ENCODE measurements at regions not wholly inside any gene's neighbourhood (a gene's known extent, or its start where the extent isn't known, plus 50 kb on each side); places are given as distances from the start of the nearest gene placed in this dataset.

- Histone ChIP-seq H3K9me3 (ENCODE audit: control insufficient read depth in 1 of 2, low read length in 2 of 2) (no peaks in the 10 kb centered on the region), H3K4me3 (ENCODE audit: low read depth in 1 of 2, low read length in 2 of 2) (no peak overlapping the region), H3K36me3 (ENCODE audit: control insufficient read depth in 1 of 2, insufficient read depth in 2 of 2, low read length in 2 of 2) (no peaks in the 10 kb centered on the region), H3K27me3 (ENCODE audit: low read depth, low read length) (no peaks in the 10 kb centered on the region), H3K27ac (ENCODE audit: low read length) (no peak overlapping the region), H3K4me1 (ENCODE audit: control insufficient read depth in 1 of 2, insufficient read depth in 2 of 2, low read length in 2 of 2) (peaks cover 0 to 15% of the 10 kb centered on the region in 2 donors)
These were observed 1153.1 kb upstream of the GJE1 start for GRCh38 chr6:140979642-140980091.

DNA sequence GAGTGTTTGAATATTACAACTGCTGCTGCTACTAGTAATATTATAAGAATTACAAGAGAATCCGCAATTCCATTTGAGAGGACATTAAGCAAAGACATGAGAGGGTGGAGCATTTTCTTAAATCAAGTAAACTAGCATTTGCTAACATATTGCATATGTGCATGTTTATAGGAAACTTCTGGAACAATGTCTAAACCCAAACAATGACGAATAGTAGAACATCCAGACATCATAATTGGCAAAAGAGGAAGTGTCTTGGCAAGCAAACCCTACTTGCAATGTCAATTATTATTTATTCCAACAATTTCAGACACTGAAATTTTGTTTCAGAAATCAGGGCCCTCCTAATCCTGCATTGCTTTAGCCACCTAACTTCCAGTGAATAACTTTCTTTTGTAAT, 1155.3 kb upstream of the GJE1 start:
- Histone ChIP-seq H3K9me3 (ENCODE audit: control insufficient read depth in 1 of 2, low read length in 2 of 2) (peaks cover 0 to 2% of the 10 kb centered on the region in 2 donors), H3K4me3 (ENCODE audit: low read depth in 1 of 2, low read length in 2 of 2) (no peak overlapping the region), H3K36me3 (ENCODE audit: control insufficient read depth in 1 of 2, insufficient read depth in 2 of 2, low read length in 2 of 2) (no peaks in the 10 kb centered on the region), H3K27me3 (ENCODE audit: low read depth, low read length) (no peaks in the 10 kb centered on the region), H3K4me1 (ENCODE audit: control insufficient read depth in 1 of 2, insufficient read depth in 2 of 2, low read length in 2 of 2) (peaks cover 0 to 15% of the 10 kb centered on the region in 2 donors), H3K27ac (ENCODE audit: low read length) (no peak overlapping the region)

- Histone ChIP-seq H3K9me3 (ENCODE audit: control insufficient read depth in 1 of 2, low read length in 2 of 2) (peaks cover 0 to 2% of the 10 kb centered on the region in 2 donors), H3K36me3 (ENCODE audit: control insufficient read depth in 1 of 2, insufficient read depth in 2 of 2, low read length in 2 of 2) (no peaks in the 10 kb centered on the region), H3K4me1 (ENCODE audit: control insufficient read depth in 1 of 2, insufficient read depth in 2 of 2, low read length in 2 of 2) (peaks cover 0 to 15% of the 10 kb centered on the region in 2 donors), H3K27ac (ENCODE audit: low read length) (no peak overlapping the region), H3K4me3 (ENCODE audit: low read depth in 1 of 2, low read length in 2 of 2) (no peak overlapping the region), H3K27me3 (ENCODE audit: low read depth, low read length) (no peaks in the 10 kb centered on the region)
These were observed 1155.9 kb upstream of the GJE1 start for GRCh38 chr6:140976806-140977205.

GRCh38 chr6:140970485-140970884, 1162.2 kb upstream of the GJE1 start:
- no peaks in the 10 kb centered on the region for H3K4me1 ChIP-seq (ENCODE audit: control insufficient read depth in 1 of 2, insufficient read depth in 2 of 2, low read length in 2 of 2)
- H3K27ac ChIP-seq (ENCODE audit: low read length) = no peak overlapping the region
- H3K4me3 ChIP-seq (ENCODE audit: low read depth in 1 of 2, low read length in 2 of 2) = no peak overlapping the region
- H3K27me3 ChIP-seq (ENCODE audit: low read depth, low read length) = no peaks in the 10 kb centered on the region
- H3K9me3 ChIP-seq (ENCODE audit: control insufficient read depth in 1 of 2, low read length in 2 of 2) = peaks cover 0 to 6% of the 10 kb centered on the region in 2 donors
- no peaks in the 10 kb centered on the region for H3K36me3 ChIP-seq (ENCODE audit: control insufficient read depth in 1 of 2, insufficient read depth in 2 of 2, low read length in 2 of 2)

- Histone ChIP-seq H3K9me3 (ENCODE audit: control insufficient read depth in 1 of 2, low read length in 2 of 2) (peaks cover 0 to 4% of the 10 kb centered on the region in 2 donors), H3K36me3 (ENCODE audit: control insufficient read depth in 1 of 2, insufficient read depth in 2 of 2, low read length in 2 of 2) (no peaks in the 10 kb centered on the region), H3K4me1 (ENCODE audit: control insufficient read depth in 1 of 2, insufficient read depth in 2 of 2, low read length in 2 of 2) (no peaks in the 10 kb centered on the region), H3K27ac (ENCODE audit: low read length) (no peak overlapping the region), H3K27me3 (ENCODE audit: low read depth, low read length) (no peaks in the 10 kb centered on the region), H3K4me3 (ENCODE audit: low read depth in 1 of 2, low read length in 2 of 2) (no peak overlapping the region)
These were observed 1164.7 kb upstream of the GJE1 start for GRCh38 chr6:140968062-140968461.

DNA sequence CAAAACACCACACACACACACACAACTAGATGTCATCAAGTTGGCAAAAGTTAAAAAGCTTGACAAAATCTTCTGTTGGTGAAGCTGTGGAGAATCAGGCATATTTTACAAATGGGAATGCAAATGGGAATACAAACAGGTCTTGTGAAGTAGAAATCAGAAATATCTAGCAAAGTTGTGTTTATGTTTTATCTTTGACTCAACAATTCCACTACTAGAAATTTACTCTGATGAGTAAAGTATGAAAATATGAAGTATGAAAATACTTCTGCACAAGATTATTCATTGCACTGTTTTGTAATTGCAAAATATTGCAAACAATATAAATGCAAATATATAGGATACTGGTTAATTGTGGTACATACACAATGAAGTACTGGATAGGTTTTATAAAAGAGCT, 1166.0 kb upstream of the GJE1 start:
- H3K4me3 ChIP-seq (ENCODE audit: low read depth in 1 of 2, low read length in 2 of 2) = no peak overlapping the region
- no peak overlapping the region for H3K27ac ChIP-seq (ENCODE audit: low read length)
- no peaks in the 10 kb centered on the region for H3K27me3 ChIP-seq (ENCODE audit: low read depth, low read length)
- no peaks in the 10 kb centered on the region for H3K4me1 ChIP-seq (ENCODE audit: control insufficient read depth in 1 of 2, insufficient read depth in 2 of 2, low read length in 2 of 2)
- H3K36me3 ChIP-seq (ENCODE audit: control insufficient read depth in 1 of 2, insufficient read depth in 2 of 2, low read length in 2 of 2) = no peaks in the 10 kb centered on the region
- peaks cover 0 to 4% of the 10 kb centered on the region in 2 donors for H3K9me3 ChIP-seq (ENCODE audit: control insufficient read depth in 1 of 2, low read length in 2 of 2)

DNA sequence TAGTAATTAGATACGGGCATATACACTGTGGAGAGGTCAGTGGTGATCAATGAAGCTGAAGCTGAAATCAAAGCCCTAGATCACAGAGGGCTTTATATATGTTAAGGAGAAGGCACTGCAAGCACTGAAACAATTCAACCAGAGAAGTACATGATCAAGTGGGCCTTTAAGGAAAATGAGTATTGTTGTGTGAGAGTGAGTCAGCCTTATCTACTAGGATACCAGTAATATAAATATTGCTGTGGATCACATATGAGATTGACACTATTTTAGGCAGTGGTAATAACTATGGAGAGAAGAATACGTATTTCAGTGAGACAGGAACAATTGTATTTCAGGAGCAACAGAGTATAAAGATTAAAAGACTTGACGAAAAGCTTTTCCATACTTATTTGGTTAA, 1172.2 kb upstream of the GJE1 start:
- H3K9me3 ChIP-seq (ENCODE audit: control insufficient read depth in 1 of 2, low read length in 2 of 2) = no peaks in the 10 kb centered on the region
- no peak overlapping the region for H3K4me3 ChIP-seq (ENCODE audit: low read depth in 1 of 2, low read length in 2 of 2)
- no peaks in the 10 kb centered on the region for H3K4me1 ChIP-seq (ENCODE audit: control insufficient read depth in 1 of 2, insufficient read depth in 2 of 2, low read length in 2 of 2)
- no peak overlapping the region for H3K27ac ChIP-seq (ENCODE audit: low read length)
- no peaks in the 10 kb centered on the region for H3K36me3 ChIP-seq (ENCODE audit: control insufficient read depth in 1 of 2, insufficient read depth in 2 of 2, low read length in 2 of 2)
- H3K27me3 ChIP-seq (ENCODE audit: low read depth, low read length) = no peaks in the 10 kb centered on the region

DNA sequence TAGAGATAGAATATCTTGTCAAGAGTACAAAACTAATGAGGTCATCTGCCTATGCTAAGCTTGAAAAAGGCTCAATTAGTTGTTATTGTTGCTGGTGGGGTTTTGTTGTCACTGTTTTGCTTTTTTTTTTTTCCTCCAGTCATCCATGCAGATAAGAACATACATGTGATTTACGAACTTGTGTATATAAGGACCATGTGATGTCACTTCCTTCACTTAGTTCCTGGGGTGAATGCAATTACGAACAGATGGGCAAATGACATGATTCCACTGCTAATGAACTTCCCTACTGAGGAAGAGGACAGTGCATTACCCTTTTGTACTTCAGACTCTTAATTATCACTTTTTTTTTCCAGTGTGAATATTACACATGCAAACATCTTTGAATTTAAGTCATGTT, 1175.3 kb upstream of the GJE1 start:
- H3K27ac ChIP-seq (ENCODE audit: low read length) = no peak overlapping the region
- H3K4me1 ChIP-seq (ENCODE audit: control insufficient read depth in 1 of 2, insufficient read depth in 2 of 2, low read length in 2 of 2) = no peaks in the 10 kb centered on the region
- H3K4me3 ChIP-seq (ENCODE audit: low read depth in 1 of 2, low read length in 2 of 2) = no peak overlapping the region

DNA sequence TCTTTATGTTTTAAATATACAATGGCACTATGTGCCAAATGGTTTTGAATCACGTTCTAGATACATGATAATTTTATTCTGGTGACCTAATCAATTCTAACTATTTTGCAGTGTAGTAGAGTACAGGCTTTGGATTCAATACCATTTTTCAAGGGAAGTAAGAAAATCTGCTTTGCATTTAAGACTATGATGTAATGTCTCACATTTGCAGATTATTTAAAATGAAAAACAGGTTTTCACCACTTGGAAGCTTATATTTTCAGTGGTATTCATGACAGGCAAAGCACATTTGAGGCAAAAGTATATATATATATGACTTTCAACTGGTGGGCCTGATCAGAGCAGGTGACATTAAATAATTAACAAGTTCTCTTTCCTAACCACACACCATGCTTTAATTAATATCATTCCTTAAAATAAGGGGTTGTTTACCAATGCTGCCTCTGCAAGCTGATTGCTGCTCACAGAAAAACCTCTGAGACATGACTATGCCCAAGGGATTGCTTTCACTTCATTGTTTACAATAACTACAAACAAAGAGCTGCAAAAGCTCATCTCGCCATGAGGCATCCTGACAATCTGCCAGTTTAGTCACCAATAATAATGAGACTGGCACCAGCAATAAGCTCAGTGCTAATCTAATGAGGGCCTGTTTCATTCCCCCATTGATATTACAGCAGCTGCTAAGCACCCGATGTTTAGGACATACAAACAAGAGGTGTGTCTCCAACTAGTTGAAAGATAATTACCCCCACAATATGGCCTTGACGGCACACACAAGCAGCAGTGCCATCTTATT, 1176.0 kb upstream of the GJE1 start:
- Histone ChIP-seq H3K36me3 (ENCODE audit: control insufficient read depth in 1 of 2, insufficient read depth in 2 of 2, low read length in 2 of 2) (no peaks in the 10 kb centered on the region), H3K27ac (ENCODE audit: low read length) (no peak overlapping the region), H3K4me3 (ENCODE audit: low read depth in 1 of 2, low read length in 2 of 2) (no peak overlapping the region), H3K9me3 (ENCODE audit: control insufficient read depth in 1 of 2, low read length in 2 of 2) (no peaks in the 10 kb centered on the region), H3K27me3 (ENCODE audit: low read depth, low read length) (no peaks in the 10 kb centered on the region), H3K4me1 (ENCODE audit: control insufficient read depth in 1 of 2, insufficient read depth in 2 of 2, low read length in 2 of 2) (no peaks in the 10 kb centered on the region)

More for the DNA sequence above, 1175.3 kb upstream of the GJE1 start:
- Histone ChIP-seq H3K36me3 (ENCODE audit: control insufficient read depth in 1 of 2, insufficient read depth in 2 of 2, low read length in 2 of 2) (no peaks in the 10 kb centered on the region), H3K27me3 (ENCODE audit: low read depth, low read length) (no peaks in the 10 kb centered on the region), H3K9me3 (ENCODE audit: control insufficient read depth in 1 of 2, low read length in 2 of 2) (no peaks in the 10 kb centered on the region)

- H3K27ac ChIP-seq (ENCODE audit: low read length) = no peak overlapping the region
- no peaks in the 10 kb centered on the region for H3K9me3 ChIP-seq (ENCODE audit: control insufficient read depth in 1 of 2, low read length in 2 of 2)
- no peaks in the 10 kb centered on the region for H3K27me3 ChIP-seq (ENCODE audit: low read depth, low read length)
- H3K4me1 ChIP-seq (ENCODE audit: control insufficient read depth in 1 of 2, insufficient read depth in 2 of 2, low read length in 2 of 2) = no peaks in the 10 kb centered on the region
- no peak overlapping the region for H3K4me3 ChIP-seq (ENCODE audit: low read depth in 1 of 2, low read length in 2 of 2)
- no peaks in the 10 kb centered on the region for H3K36me3 ChIP-seq (ENCODE audit: control insufficient read depth in 1 of 2, insufficient read depth in 2 of 2, low read length in 2 of 2)
These were observed 1192.3 kb upstream of the GJE1 start for GRCh38 chr6:140940251-140940925.

- H3K36me3 ChIP-seq (ENCODE audit: control insufficient read depth in 1 of 2, insufficient read depth in 2 of 2, low read length in 2 of 2) = no peaks in the 10 kb centered on the region
- no peak overlapping the region for H3K27ac ChIP-seq (ENCODE audit: low read length)
- no peaks in the 10 kb centered on the region for H3K4me1 ChIP-seq (ENCODE audit: control insufficient read depth in 1 of 2, insufficient read depth in 2 of 2, low read length in 2 of 2)
- no peak overlapping the region for H3K4me3 ChIP-seq (ENCODE audit: low read depth in 1 of 2, low read length in 2 of 2)
- no peaks in the 10 kb centered on the region for H3K27me3 ChIP-seq (ENCODE audit: low read depth, low read length)
- H3K9me3 ChIP-seq (ENCODE audit: control insufficient read depth in 1 of 2, low read length in 2 of 2) = no peaks in the 10 kb centered on the region
These were observed 1199.8 kb upstream of the GJE1 start for GRCh38 chr6:140932909-140933308.
